ENCODE measurements at regions not wholly inside any gene's neighbourhood (a gene's known extent, or its start where the extent isn't known, plus 50 kb on each side); places are given as distances from the start of the nearest gene placed in this dataset.
"Not testable (repeated sequence)": the region's sequence is repeated elsewhere in the genome, so short reads cannot be mapped to it uniquely, and the experiment has no call there.

GRCh38 chr12:58421990-58422389 lies 480.6 kb downstream of the ATP23 start:
- no peak for TF ChIP-seq CTCF (IDR thresholded peaks at IDR 0.05; ENCODE audit: control extremely low read depth, extremely low read depth)

GRCh38 chr12:58424735-58425392 lies 483.5 kb downstream of the ATP23 start:
- H3K27me3 ChIP-seq (ENCODE audit: control insufficient read depth in 3 of 3, insufficient read depth in 3 of 3, low read length in 2 of 3): no peaks in the 10 kb centered on the region
- H3K9ac ChIP-seq (ENCODE audit: insufficient read depth in 1 of 2, low read length in 2 of 2): no peak overlapping the region
- no peaks in the 10 kb centered on the region for H3K36me3 ChIP-seq (ENCODE audit: control insufficient read depth in 4 of 4, insufficient read depth in 4 of 4, low read length in 4 of 4)
- ATAC-seq (ENCODE audit: insufficient read depth, low FRiP score) (no peak), DNase-seq (peak in 2 of 3 donors; percentile 14 to 22)
- no peak overlapping the region for H3K27ac ChIP-seq (ENCODE audit: low read depth in 1 of 2, low read length in 1 of 2)
- H3K4me3 ChIP-seq: no peak overlapping the region
- 46 to 60% methylated on average over 1 of the region's 1 CpG for WGBS, 2 donors
- peaks cover 0 to 17% (median 6%) of the 10 kb centered on the region in 5 donors for H3K4me1 ChIP-seq (ENCODE audit: control insufficient read depth in 5 of 5, insufficient read depth in 5 of 5, low read length in 5 of 5)
- no peak for TF ChIP-seq CTCF (IDR thresholded peaks at IDR 0.05; ENCODE audit: control extremely low read depth, extremely low read depth)
- peaks cover 0 to 2% (median 0%) of the 10 kb centered on the region in 4 donors for H3K9me3 ChIP-seq (ENCODE audit: control insufficient read depth in 4 of 4, insufficient read depth in 3 of 4, low read length in 3 of 4)

More at GRCh38 chr12:58421990-58422389, 480.6 kb downstream of the ATP23 start:
- no peak overlapping the region for H3K27ac ChIP-seq (ENCODE audit: low read depth in 1 of 2, low read length in 1 of 2)
- H3K4me3 ChIP-seq: no peak overlapping the region
- peaks cover 0 to 2% (median 0%) of the 10 kb centered on the region in 4 donors for H3K9me3 ChIP-seq (ENCODE audit: control insufficient read depth in 4 of 4, insufficient read depth in 3 of 4, low read length in 3 of 4)
- ATAC-seq (ENCODE audit: insufficient read depth, low FRiP score): no peak
- no peaks in the 10 kb centered on the region for H3K27me3 ChIP-seq (ENCODE audit: control insufficient read depth in 3 of 3, insufficient read depth in 3 of 3, low read length in 2 of 3)
- 72 to 93% methylated on average over 3 of the region's 3 CpGs for WGBS, 2 donors
- DNase-seq: no peak
- H3K36me3 ChIP-seq (ENCODE audit: control insufficient read depth in 4 of 4, insufficient read depth in 4 of 4, low read length in 4 of 4): no peaks in the 10 kb centered on the region
- no peak overlapping the region for H3K9ac ChIP-seq (ENCODE audit: insufficient read depth in 1 of 2, low read length in 2 of 2)
- H3K4me1 ChIP-seq (ENCODE audit: control insufficient read depth in 5 of 5, insufficient read depth in 5 of 5, low read length in 5 of 5): peaks cover 0 to 17% (median 6%) of the 10 kb centered on the region in 5 donors

GRCh38 chr12:58425481-58426392 lies 484.4 kb downstream of the ATP23 start:
- WGBS, 2 donors: 35 to 36% methylated on average over 6 of the region's 6 CpGs
- H3K4me3 ChIP-seq: no peak overlapping the region
- H3K27ac ChIP-seq (ENCODE audit: low read depth in 1 of 2, low read length in 1 of 2): peak overlapping the region in 1 of 2 donors; percentile 75
- H3K36me3 ChIP-seq (ENCODE audit: control insufficient read depth in 4 of 4, insufficient read depth in 4 of 4, low read length in 4 of 4): no peaks in the 10 kb centered on the region
- H3K27me3 ChIP-seq (ENCODE audit: control insufficient read depth in 3 of 3, insufficient read depth in 3 of 3, low read length in 2 of 3): no peaks in the 10 kb centered on the region
- peaks cover 0 to 2% (median 0%) of the 10 kb centered on the region in 4 donors for H3K9me3 ChIP-seq (ENCODE audit: control insufficient read depth in 4 of 4, insufficient read depth in 3 of 4, low read length in 3 of 4)
- H3K4me1 ChIP-seq (ENCODE audit: control insufficient read depth in 5 of 5, insufficient read depth in 5 of 5, low read length in 5 of 5): peaks cover 0 to 17% (median 6%) of the 10 kb centered on the region in 5 donors
- H3K9ac ChIP-seq (ENCODE audit: insufficient read depth in 1 of 2, low read length in 2 of 2): no peak overlapping the region
- ATAC-seq (ENCODE audit: insufficient read depth, low FRiP score): peak; percentile 82
- no peak for TF ChIP-seq CTCF (IDR thresholded peaks at IDR 0.05; ENCODE audit: control extremely low read depth, extremely low read depth)
- DNase-seq: peak; percentile 58 to 75 (median 73)

GRCh38 chr12:58426437-58426836 lies 485.1 kb downstream of the ATP23 start:
- H3K9ac ChIP-seq (ENCODE audit: insufficient read depth in 1 of 2, low read length in 2 of 2); H3K27ac ChIP-seq (ENCODE audit: low read depth in 1 of 2, low read length in 1 of 2); DNase-seq; H3K9me3 ChIP-seq (ENCODE audit: control insufficient read depth in 4 of 4, insufficient read depth in 3 of 4, low read length in 3 of 4); H3K27me3 ChIP-seq (ENCODE audit: control insufficient read depth in 3 of 3, insufficient read depth in 3 of 3, low read length in 2 of 3); H3K4me3 ChIP-seq; ATAC-seq (ENCODE audit: insufficient read depth, low FRiP score); H3K36me3 ChIP-seq (ENCODE audit: control insufficient read depth in 4 of 4, insufficient read depth in 4 of 4, low read length in 4 of 4): not testable (repeated sequence)
- 59 to 73% methylated on average over 3 of the region's 3 CpGs for WGBS, 2 donors
- H3K4me1 ChIP-seq (ENCODE audit: control insufficient read depth in 5 of 5, insufficient read depth in 5 of 5, low read length in 5 of 5): peaks cover 0 to 17% (median 6%) of the 10 kb centered on the region in 5 donors

All from lung (tissue), 11 donors.